Gastroesophageal sphincter (tissue), 4 donors: ENCODE measurements at regions not wholly inside any gene's neighbourhood (a gene's known extent, or its start where the extent isn't known, plus 50 kb on each side); places are given as distances from the start of the nearest gene placed in this dataset.

Experiments
- ATAC-seq: fragments of 150-250 bp; one replicate; pipeline ENCODE4 v1.9.1; 2016; ENCODE audit warnings: mild to moderate bottlenecking, moderate library complexity
- H3K27ac ChIP-seq, 4 donors: fragments of 200-600 bp; sonication (generic) in 3 of 4; 1 replicate in 3 of 4; 2 replicates in 1 of 4; pipeline ENCODE4 v1.5.1; 2016 to 2019
- H3K27me3 ChIP-seq: fragments of 200-600 bp; sonication (generic); one replicate; pipeline ENCODE4 v1.5.1; 2019
- H3K36me3 ChIP-seq, 2 donors: fragments of 200-600 bp; sonication (generic); one replicate each; pipeline ENCODE4 v1.5.1; 2019; ENCODE audit warnings: control low read depth in 1 of 2
- H3K4me1 ChIP-seq, 3 donors: fragments of 200-600 bp; sonication (generic); 1 replicate in 2 of 3; 2 replicates in 1 of 3; pipeline ENCODE4 v1.5.1; 2016 to 2019; ENCODE audit warnings: control low read depth in 2 of 3
- H3K4me3 ChIP-seq, 2 donors: fragments of 200-600 bp; sonication (generic); one replicate each; pipeline ENCODE4 v1.5.1; 2019; ENCODE audit warnings: mild to moderate bottlenecking in 1 of 2, moderate library complexity in 1 of 2
- H3K9me3 ChIP-seq, 3 donors: fragments of 200-600 bp; sonication (generic); one replicate each; pipeline ENCODE4 v1.5.1; 2017 to 2019; ENCODE audit warnings: control low read depth in 2 of 3
- EP300 ChIP-seq: sonication (generic); formaldehyde crosslinking; IDR thresholded peaks from one replicate; pipeline ENCODE4 v1.6.1; 2017; ENCODE audit warnings: antibody characterized with exemption, mild to moderate bottlenecking
- POLR2A ChIP-seq, 2 donors: fragments of 450-650 bp; IDR thresholded peaks; one replicate each; pipeline ENCODE4 v1.6.1; 2017; ENCODE audit warnings: antibody characterized with exemption in 2 of 2, mild to moderate bottlenecking in 2 of 2, moderate library complexity in 1 of 2
- POLR2AphosphoS5 ChIP-seq: sonication (generic); formaldehyde crosslinking; IDR thresholded peaks from one replicate; pipeline ENCODE4 v1.6.1; 2017; ENCODE audit warnings: antibody characterized with exemption
- WGBS, 2 donors: methylation state at CpG; one replicate each; pipeline ENCODE4 v1.1.5; 2018; ENCODE audit warnings: low coverage in 1 of 2; 5-methylcytosine and 5-hydroxymethylcytosine counted together
- TF ChIP-seq, protein P1 (sequence below), 4 experiments: fragments of 200-600 bp in 2 of 4; fragments of 450-650 bp in 2 of 4; sonication (generic) in 1 of 4; IDR thresholded peaks; one replicate each; pipeline ENCODE4 v1.5.1; 2017 to 2019; ENCODE audit warnings: antibody characterized with exemption in 4 of 4, mild to moderate bottlenecking in 2 of 4, moderate library complexity in 2 of 4

DNA sequence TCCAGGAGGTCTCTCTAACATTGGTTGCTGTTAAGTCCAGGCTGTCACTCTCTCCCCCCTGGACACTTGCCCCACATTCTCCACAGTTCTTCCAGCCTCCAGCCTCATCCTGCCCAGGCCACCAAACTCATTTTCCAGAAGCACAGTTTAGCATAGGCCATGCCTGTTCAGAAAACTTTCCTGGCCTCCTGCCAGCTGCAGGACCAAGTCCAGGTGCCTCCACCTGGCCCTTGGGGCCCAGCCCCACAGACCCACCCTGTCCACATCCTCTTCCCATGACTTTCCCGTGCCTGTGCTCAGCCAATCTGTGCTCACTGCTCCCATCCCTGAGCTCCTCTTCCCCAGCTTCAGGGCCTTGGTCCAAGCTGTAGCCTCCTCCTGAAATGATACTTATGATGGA lies 905.0 kb downstream of the UQCRFS1 start:
- Histone ChIP-seq H3K9me3 (no peaks in the 10 kb centered on the region), H3K4me3 (no peak overlapping the region), H3K27me3 (no peaks in the 10 kb centered on the region), H3K36me3 (no peaks in the 10 kb centered on the region), H3K27ac (no peak overlapping the region), H3K4me1 (no peaks in the 10 kb centered on the region)
- TF ChIP-seq, protein P1, sequence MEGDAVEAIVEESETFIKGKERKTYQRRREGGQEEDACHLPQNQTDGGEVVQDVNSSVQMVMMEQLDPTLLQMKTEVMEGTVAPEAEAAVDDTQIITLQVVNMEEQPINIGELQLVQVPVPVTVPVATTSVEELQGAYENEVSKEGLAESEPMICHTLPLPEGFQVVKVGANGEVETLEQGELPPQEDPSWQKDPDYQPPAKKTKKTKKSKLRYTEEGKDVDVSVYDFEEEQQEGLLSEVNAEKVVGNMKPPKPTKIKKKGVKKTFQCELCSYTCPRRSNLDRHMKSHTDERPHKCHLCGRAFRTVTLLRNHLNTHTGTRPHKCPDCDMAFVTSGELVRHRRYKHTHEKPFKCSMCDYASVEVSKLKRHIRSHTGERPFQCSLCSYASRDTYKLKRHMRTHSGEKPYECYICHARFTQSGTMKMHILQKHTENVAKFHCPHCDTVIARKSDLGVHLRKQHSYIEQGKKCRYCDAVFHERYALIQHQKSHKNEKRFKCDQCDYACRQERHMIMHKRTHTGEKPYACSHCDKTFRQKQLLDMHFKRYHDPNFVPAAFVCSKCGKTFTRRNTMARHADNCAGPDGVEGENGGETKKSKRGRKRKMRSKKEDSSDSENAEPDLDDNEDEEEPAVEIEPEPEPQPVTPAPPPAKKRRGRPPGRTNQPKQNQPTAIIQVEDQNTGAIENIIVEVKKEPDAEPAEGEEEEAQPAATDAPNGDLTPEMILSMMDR (IDR thresholded peaks at IDR 0.05): no peak
- TF ChIP-seq POLR2A (IDR thresholded peaks at IDR 0.05) (no peak), POLR2AphosphoS5 (no peak), EP300 (no peak)
- 38 to 80% methylated on average over 1 of the region's 1 CpG for WGBS, 2 donors
- no peak for ATAC-seq

DNA sequence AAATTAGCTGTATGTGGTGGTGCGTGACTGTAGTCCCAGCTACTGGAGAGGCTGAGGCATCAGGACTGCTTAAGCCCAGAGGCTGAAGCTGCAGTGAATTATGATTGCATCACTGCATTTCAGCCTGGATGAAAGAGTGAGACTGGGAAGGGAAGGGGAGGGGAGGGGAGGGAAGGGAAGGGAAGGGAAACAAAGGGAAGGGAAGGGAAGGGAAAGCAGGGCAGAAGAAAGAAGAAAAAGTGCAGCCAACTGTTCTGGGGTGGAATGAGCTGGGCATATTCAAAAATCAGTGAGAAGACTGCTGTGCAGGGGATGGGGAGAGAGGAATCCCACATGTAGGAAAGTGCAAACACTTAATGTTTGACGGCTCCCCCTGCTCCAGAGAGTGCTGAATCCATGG lies 905.5 kb downstream of the UQCRFS1 start:
- Histone ChIP-seq H3K36me3 (no peaks in the 10 kb centered on the region), H3K4me1 (no peaks in the 10 kb centered on the region), H3K4me3 (no peak overlapping the region), H3K27ac (no peak overlapping the region), H3K27me3 (no peaks in the 10 kb centered on the region), H3K9me3 (no peaks in the 10 kb centered on the region)
- TF ChIP-seq, protein P1 (IDR thresholded peaks at IDR 0.05): no peak
- TF ChIP-seq POLR2AphosphoS5 (no peak), EP300 (no peak), POLR2A (IDR thresholded peaks at IDR 0.05) (no peak)
- no peak for ATAC-seq
- 71 to 100% methylated on average over 1 to 2 of the region's 2 CpGs for WGBS, 2 donors

DNA sequence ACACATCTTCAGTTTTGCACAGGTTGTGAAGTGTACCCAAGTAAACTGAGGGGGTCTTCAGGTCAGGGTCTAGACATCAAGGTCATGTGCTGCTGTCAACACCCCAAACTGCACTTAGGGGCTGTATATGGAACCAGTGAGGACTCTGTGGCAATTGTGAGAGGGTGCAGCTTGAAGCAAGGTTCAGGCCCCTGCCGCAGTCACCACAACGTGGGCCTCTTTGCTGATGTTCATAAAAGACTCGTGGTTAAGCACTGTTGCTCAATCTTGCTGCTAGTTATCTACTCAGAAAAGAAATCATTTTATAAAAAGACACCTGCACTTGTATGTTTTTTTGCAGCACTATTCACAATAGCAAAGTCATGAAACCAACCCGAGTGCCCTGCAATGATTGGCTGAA lies 907.4 kb downstream of the UQCRFS1 start:
- H3K27ac ChIP-seq: no peak overlapping the region
- ATAC-seq: no peak
- TF ChIP-seq EP300 (no peak), POLR2A (IDR thresholded peaks at IDR 0.05) (no peak), POLR2AphosphoS5 (no peak)
- TF ChIP-seq, protein P1 (IDR thresholded peaks at IDR 0.05): no peak
- H3K4me1 ChIP-seq: no peaks in the 10 kb centered on the region
- no peaks in the 10 kb centered on the region for H3K9me3 ChIP-seq
- no peaks in the 10 kb centered on the region for H3K36me3 ChIP-seq
- no peak overlapping the region for H3K4me3 ChIP-seq
- 75 to 86% methylated on average over 2 to 4 of the region's 4 CpGs for WGBS, 2 donors
- no peaks in the 10 kb centered on the region for H3K27me3 ChIP-seq

DNA sequence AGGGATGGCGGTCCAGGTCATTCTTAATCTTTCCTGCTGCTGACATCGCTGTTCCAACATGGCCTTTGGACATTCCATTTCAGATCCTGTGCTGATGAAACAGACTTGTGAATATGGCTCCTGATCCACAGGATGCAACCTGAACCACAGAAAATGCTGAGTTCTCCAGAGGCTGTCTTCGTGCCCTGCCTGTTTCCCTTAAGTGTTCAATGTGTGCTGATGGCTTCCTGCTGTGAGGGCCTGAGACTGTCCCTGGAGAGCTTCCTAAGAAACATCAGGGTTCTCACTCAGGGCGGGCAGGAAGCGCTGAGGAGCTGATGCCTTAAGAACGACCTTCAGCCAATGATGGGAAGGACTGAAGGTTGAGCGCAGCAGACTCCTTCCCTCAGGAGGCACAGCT lies 909.4 kb downstream of the UQCRFS1 start:
- no peaks in the 10 kb centered on the region for H3K36me3 ChIP-seq
- TF ChIP-seq POLR2A (IDR thresholded peaks at IDR 0.05): no peak
- TF ChIP-seq, protein P1 (IDR thresholded peaks at IDR 0.05): no peak
- TF ChIP-seq EP300: no peak
- TF ChIP-seq POLR2AphosphoS5: no peak
- peaks cover 8% of the 10 kb centered on the region for H3K27me3 ChIP-seq
- H3K9me3 ChIP-seq: no peaks in the 10 kb centered on the region
- ATAC-seq: no peak
- no peak overlapping the region for H3K27ac ChIP-seq
- H3K4me3 ChIP-seq: no peak overlapping the region
- no peaks in the 10 kb centered on the region for H3K4me1 ChIP-seq
- 78% methylated on average over 3 of the region's 7 CpGs; no CpG with 5 or more reads in 1 of the 2 donors for WGBS, 2 donors

DNA sequence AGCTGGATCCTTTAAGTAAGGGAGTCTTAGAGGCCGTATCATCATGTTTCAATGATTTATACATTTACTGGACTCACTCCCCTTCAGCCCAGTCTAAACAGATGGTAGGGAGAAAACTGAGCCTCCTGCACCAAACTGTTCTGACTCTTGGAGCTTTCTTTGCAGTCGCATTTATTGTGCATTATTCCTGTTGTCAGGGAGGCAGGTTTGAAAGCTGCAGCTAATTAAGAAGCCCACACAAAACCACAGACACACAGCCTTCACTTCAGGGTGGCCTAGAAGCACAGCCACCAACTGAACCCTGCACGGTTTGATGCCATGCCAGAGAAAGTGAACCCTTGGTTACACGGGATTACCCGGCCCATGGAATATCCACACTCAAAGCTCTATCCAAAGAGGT lies 911.0 kb downstream of the UQCRFS1 start:
- no peaks in the 10 kb centered on the region for H3K9me3 ChIP-seq
- TF ChIP-seq, protein P1 (IDR thresholded peaks at IDR 0.05): no peak
- TF ChIP-seq POLR2A (IDR thresholded peaks at IDR 0.05) (no peak), EP300 (no peak), POLR2AphosphoS5 (no peak)
- H3K4me3 ChIP-seq: no peak overlapping the region
- no peak overlapping the region for H3K27ac ChIP-seq
- WGBS, 2 donors: 17 to 60% methylated on average over 1 to 4 of the region's 5 CpGs
- ATAC-seq: no peak
- no peaks in the 10 kb centered on the region for H3K36me3 ChIP-seq
- no peaks in the 10 kb centered on the region for H3K4me1 ChIP-seq
- H3K27me3 ChIP-seq: peaks cover 8% of the 10 kb centered on the region
